ENCODE measurements at regions not wholly inside any gene's neighbourhood (a gene's known extent, or its start where the extent isn't known, plus 50 kb on each side); places are given as distances from the start of the nearest gene placed in this dataset.

DNA sequence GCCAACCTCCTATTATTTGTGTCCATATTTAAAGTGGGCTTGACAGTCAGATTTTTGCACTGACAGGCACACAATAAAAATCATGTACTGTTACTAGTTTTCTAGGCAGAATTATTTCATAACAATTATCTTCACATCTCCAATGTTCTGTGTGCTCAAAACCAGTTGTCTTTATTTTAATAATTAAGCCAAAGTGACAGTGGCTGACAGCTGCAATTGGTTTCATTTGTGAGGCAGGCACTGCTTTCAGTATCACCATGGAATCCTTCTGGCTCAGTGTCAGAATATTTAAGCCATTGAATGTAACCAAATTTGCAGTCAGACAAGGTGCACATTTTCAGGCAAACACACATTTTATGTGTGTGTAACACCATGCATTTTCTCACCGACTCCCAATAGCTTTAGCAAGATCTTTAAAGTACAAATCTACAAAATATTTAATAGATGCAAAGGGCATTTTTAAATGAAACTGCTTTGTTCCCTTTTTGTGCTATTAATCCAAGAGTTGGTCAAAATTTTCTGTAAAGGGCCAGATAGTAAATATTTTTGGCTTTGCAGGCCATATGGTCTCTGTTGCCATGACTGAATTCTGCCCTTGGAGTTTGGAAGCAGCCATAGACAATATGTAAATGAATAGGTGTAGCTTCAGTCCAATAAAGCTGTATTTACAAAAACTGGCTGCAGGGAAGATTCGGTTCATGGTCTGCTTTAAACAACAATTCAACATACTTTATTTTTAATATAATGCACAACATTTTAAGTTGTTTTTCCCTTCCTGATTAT is 486.0 kb downstream of the KCNJ2 start:
- no peak for DNase-seq
- in situ Hi-C loops (cut with MboI; ENCODE audit: low pct_unique_long_range_greater_than_20kb, low sequenced_read_pairs), result no loop called here

GRCh38 chr17:70658317-70658716 is 489.0 kb downstream of the KCNJ2 start:
- in situ Hi-C loops (cut with MboI; ENCODE audit: low pct_unique_long_range_greater_than_20kb, low sequenced_read_pairs), result no loop called here
- DNase-seq, result no peak

DNA sequence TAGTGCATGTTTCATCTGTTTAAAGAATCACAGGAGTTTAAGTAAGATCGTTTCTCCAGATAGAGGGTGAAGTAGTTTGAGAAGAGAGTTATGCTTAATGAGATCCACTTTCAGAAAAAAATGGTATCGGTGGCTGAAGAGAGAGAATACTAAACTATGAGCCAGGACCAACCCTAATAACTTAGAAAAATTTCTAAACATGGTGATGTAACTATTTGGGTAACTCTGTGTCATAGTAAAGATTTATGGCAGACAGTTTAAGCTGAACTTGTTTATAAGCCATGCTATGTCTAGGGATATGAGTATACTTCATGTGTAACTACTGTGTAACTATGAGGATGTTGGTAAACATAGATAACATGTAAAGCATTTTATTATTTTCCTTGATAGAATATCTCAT is 489.5 kb downstream of the KCNJ2 start:
- no peak for DNase-seq
- in situ Hi-C loops (cut with MboI; ENCODE audit: low pct_unique_long_range_greater_than_20kb, low sequenced_read_pairs), result no loop called here

DNA sequence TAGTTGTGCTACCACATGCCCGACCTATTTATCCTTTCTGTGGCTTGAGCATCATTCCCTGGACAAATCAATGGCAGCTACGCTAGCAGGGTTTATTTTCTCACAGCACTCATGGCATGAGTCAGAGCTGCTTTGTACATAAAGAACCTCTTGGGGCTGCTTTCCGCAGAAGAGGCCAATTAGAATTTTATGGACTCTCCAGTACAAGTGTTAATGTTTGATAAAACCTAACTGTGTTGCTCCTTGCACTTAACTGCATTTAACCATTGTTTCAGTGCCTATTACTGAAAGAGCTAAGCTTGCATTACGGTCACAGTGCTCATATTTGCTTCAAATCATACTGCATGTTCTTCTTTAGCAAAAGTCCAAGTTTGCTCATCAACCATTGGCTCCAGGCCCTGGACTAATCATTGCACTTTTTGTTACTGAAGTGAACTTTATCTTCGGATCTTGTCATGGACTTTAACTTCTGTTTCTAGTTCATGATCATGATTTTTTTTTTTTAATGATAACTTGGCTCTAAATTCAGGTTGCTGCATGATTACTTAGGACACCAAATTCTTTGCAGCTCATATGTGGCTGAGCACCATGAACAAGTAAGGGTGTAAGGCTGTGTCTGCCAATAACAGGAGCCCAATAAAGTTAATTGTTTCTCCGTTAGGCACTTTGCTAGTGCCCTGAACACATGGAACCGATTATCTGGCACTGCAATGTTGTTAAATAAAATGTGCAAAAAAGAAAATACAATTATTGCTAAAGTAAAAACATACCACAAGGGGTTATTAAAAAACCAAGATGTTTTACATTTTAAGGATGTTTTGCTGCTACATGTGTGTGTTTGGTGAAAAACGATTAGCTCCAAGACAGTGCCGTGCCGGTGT is 492.2 kb downstream of the KCNJ2 start:
- no peak for DNase-seq
- in situ Hi-C loops (cut with MboI; ENCODE audit: low pct_unique_long_range_greater_than_20kb, low sequenced_read_pairs), result no loop called here

- in situ Hi-C loops (cut with MboI; ENCODE audit: low pct_unique_long_range_greater_than_20kb, low sequenced_read_pairs), result no loop called here
- DNase-seq, result no peak
These were observed 499.1 kb downstream of the KCNJ2 start for GRCh38 chr17:70668276-70668937.

- no peak for DNase-seq
- in situ Hi-C loops (cut with MboI; ENCODE audit: low pct_unique_long_range_greater_than_20kb, low sequenced_read_pairs), result no loop called here
These were observed 499.8 kb downstream of the KCNJ2 start for GRCh38 chr17:70668938-70669778.

- in situ Hi-C loops (cut with MboI; ENCODE audit: low pct_unique_long_range_greater_than_20kb, low sequenced_read_pairs), result no loop called here
- no peak for DNase-seq
These were observed 504.7 kb downstream of the KCNJ2 start for GRCh38 chr17:70674061-70674460.

- no peak for DNase-seq
- in situ Hi-C loops (cut with MboI; ENCODE audit: low pct_unique_long_range_greater_than_20kb, low sequenced_read_pairs), result no loop called here
These were observed 505.8 kb downstream of the KCNJ2 start for GRCh38 chr17:70675070-70675590.

DNA sequence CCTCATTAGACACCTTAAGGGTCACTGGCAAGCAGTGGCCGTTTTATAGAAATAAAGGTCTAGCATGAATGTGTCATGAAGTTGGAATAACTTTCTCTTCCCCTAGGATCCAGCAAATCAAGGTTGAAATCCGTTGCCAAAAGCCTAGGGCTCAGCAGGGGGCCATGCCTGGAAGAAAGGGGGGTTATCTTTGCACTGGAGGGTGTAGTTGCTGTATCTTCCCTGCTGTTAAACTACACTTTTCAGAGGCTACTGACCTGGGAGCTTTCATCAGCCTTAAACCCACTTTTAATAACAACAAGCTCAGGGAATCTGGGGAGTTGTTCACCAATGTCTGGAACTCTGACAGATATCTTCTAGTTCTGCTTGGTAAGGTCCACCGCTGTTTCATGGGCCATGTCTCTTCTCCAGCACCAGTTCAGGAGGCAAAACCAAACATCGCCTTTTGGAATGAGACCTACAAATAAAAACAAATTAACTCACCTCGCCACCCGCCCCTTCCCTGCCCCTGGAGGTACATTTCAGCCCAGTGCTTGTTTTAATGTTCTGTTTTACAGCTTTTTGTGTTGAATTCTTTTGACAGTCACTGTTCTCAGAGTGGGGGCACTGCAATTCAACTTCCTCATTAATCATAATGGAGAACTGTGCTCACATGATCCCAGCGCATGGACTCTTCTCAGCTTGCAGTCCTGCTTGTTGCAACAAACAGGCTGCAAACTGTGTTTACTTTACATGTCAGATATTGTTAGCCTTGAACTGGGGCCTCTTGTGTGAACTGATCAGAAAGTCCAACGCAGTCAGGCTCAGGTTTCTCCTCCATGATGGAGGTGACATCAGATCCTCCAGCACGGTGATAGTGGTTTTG is 508.7 kb downstream of the KCNJ2 start:
- in situ Hi-C loops (cut with MboI; ENCODE audit: low pct_unique_long_range_greater_than_20kb, low sequenced_read_pairs), result no loop called here
- no peak for DNase-seq

DNA sequence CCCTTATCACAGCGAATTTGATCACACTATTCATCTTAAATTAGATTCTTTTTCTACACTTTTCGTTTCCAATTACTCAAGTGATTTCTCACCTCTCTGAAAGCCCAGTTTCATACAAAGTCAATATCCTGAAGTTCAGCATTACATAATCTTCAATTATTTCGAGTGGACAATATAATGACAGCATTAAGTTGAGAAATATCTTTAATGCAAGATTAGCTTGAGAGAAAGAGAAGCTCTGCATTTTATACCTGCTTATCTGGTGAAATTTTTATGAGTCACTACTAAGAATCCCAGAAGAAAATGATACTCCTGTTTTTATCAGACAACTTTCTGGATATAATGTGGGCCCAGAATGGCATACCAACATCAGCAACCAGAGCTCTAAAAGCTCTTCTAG is 509.6 kb downstream of the KCNJ2 start:
- in situ Hi-C loops (cut with MboI; ENCODE audit: low pct_unique_long_range_greater_than_20kb, low sequenced_read_pairs), result no loop called here
- no peak for DNase-seq

DNA sequence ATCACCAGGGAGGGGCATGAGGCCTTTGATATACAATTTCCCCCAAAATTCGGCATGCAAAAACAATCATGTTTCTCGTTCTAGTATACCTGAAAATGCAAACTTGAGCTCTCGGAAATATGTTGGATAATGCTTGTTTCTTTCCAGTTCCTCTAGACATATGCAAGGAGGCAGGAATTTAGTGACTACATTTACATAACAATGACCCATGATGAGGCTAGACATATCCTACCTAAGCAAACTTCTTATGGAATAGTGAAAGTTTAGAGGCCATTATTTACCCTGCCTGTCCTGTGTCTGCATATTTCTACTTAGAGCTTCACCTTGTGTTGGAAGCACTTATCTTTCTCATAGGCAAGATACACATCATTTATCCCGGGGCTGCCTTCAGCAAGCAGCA is 514.6 kb downstream of the KCNJ2 start:
- in situ Hi-C loops (cut with MboI; ENCODE audit: low pct_unique_long_range_greater_than_20kb, low sequenced_read_pairs), result no loop called here
- no peak for DNase-seq

DNA sequence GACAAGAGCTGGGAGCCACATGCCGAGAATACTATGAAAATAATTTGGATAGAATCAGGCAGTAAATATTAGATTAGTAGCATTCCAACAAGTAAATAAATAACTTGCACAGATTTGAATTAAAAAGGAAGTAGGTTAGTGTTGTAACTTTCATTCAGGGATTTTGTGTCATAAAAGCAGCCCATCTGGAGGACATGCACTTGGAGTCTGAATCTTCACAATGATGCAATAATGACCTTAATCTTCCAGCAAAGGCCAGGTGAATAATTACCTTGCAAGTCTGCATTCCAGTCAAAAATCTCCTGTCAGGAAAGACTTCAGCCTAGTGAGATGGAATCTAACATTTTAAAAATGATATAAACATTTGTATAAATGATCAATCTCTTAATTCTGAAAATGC is 518.1 kb downstream of the KCNJ2 start:
- no peak for DNase-seq
- in situ Hi-C loops (cut with MboI; ENCODE audit: low pct_unique_long_range_greater_than_20kb, low sequenced_read_pairs), result no loop called here

- DNase-seq, result no peak
- in situ Hi-C loops (cut with MboI; ENCODE audit: low pct_unique_long_range_greater_than_20kb, low sequenced_read_pairs), result no loop called here
These were observed 521.8 kb downstream of the KCNJ2 start for GRCh38 chr17:70691150-70691549.

- no peak for DNase-seq
- in situ Hi-C loops (cut with MboI; ENCODE audit: low pct_unique_long_range_greater_than_20kb, low sequenced_read_pairs), result no loop called here
These were observed 530.1 kb downstream of the KCNJ2 start for GRCh38 chr17:70699408-70699807.

DNA sequence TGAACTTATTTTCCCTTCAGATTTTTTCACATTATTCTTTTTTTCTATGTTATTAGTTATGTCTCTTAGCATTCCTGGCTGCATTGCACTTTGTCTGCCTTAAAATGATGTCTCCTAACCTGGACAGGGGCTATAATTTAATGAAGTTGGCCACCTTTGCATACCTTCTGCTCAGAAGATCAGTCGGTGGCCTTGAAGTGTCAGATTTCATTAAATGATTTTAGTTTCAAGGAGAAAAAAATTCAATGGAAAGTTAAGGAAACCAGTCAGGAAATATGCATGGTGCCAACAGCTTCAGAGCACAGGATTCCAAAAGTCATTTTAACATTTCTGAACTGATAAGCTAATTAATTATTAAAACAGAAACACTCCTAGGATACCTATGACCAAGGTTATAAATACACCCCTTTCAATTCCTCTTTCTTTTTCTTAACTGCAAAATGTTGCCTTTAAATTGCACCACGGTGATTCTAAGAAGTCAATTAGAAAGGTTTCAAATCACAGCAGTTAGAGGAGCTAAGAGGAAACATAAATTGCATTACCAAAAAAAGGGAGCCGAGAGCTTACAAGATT is 533.4 kb downstream of the KCNJ2 start:
- in situ Hi-C loops (cut with MboI; ENCODE audit: low pct_unique_long_range_greater_than_20kb, low sequenced_read_pairs), result no loop called here
- DNase-seq, result no peak

GRCh38 chr17:70709596-70709995 is 540.3 kb downstream of the KCNJ2 start:
- in situ Hi-C loops (cut with MboI; ENCODE audit: low pct_unique_long_range_greater_than_20kb, low sequenced_read_pairs), result no loop called here
- no peak for DNase-seq

- in situ Hi-C loops (cut with MboI; ENCODE audit: low pct_unique_long_range_greater_than_20kb, low sequenced_read_pairs), result no loop called here
- DNase-seq, result no peak
These were observed 544.4 kb downstream of the KCNJ2 start for GRCh38 chr17:70713694-70714093.

DNA sequence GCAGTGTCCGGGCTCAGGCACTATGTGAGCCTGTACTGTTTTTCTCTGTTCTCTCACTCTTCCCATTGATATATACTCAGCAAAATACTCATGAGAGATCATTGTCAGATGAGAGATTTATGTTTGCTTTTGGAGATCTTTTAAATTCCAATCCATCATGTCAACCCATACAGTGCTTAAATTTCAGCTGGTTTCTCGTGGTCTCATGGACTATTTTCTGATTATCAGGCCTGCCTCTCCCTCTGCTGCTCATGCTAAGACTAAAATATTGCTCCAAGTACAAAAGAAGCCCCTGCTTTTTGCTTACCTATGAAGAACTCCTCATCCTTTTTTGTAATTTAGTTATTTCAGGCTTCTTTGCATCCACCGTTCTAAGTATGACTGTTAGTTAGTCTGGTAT is 547.2 kb downstream of the KCNJ2 start:
- no peak for DNase-seq
- in situ Hi-C loops (cut with MboI; ENCODE audit: low pct_unique_long_range_greater_than_20kb, low sequenced_read_pairs), result no loop called here
